NOMO-1 treated with dmso at 0.1 percent for 144 hours (cell line): ENCODE measurements at regions not wholly inside any gene's neighbourhood (a gene's known extent, or its start where the extent isn't known, plus 50 kb on each side); places are given as distances from the start of the nearest gene placed in this dataset.
"Not testable (repeated sequence)": the region's sequence is repeated elsewhere in the genome, so short reads cannot be mapped to it uniquely, and the experiment has no call there.

ENCODE experiments used
- DNase-seq: peaks from one replicate; lab custom pipeline; 2025; ENCODE audit not compliant: unreplicated experiment; lab: John Stamatoyannopoulos, UW

- no peak for DNase-seq
These were observed 412.7 kb upstream of the MIR17HG start for GRCh38 chr13:90934741-90935140.

- no peak for DNase-seq
These were observed 408.6 kb upstream of the MIR17HG start for GRCh38 chr13:90938848-90939247.

GRCh38 chr13:90943946-90944345, 403.5 kb upstream of the MIR17HG start:
- no peak for DNase-seq

GRCh38 chr13:90945146-90945545, 402.3 kb upstream of the MIR17HG start:
- not testable (repeated sequence) for DNase-seq

- DNase-seq: not testable (repeated sequence)
These were observed 401.4 kb upstream of the MIR17HG start for GRCh38 chr13:90946125-90946524.

- DNase-seq: no peak
These were observed 399.5 kb upstream of the MIR17HG start for GRCh38 chr13:90947976-90948375.

- DNase-seq: no peak
These were observed 397.3 kb upstream of the MIR17HG start for GRCh38 chr13:90950160-90950559.

GRCh38 chr13:90951663-90952062, 395.8 kb upstream of the MIR17HG start:
- DNase-seq: no peak

GRCh38 chr13:90952326-90952725, 395.2 kb upstream of the MIR17HG start:
- no peak for DNase-seq

GRCh38 chr13:90954605-90955195, 392.8 kb upstream of the MIR17HG start:
- DNase-seq: no peak

GRCh38 chr13:90956031-90956430, 391.5 kb upstream of the MIR17HG start:
- DNase-seq: no peak

GRCh38 chr13:90958866-90959265, 388.6 kb upstream of the MIR17HG start:
- no peak for DNase-seq

- DNase-seq: no peak
These were observed 379.2 kb upstream of the MIR17HG start for GRCh38 chr13:90968166-90968904.

- DNase-seq: no peak
These were observed 373.1 kb upstream of the MIR17HG start for GRCh38 chr13:90974249-90974975.

GRCh38 chr13:90979059-90979458, 368.4 kb upstream of the MIR17HG start:
- no peak for DNase-seq

- DNase-seq: no peak
These were observed 362.7 kb upstream of the MIR17HG start for GRCh38 chr13:90984756-90985155.

- DNase-seq: no peak
These were observed 352.5 kb upstream of the MIR17HG start for GRCh38 chr13:90995001-90995400.

- DNase-seq: no peak
These were observed 351.9 kb upstream of the MIR17HG start for GRCh38 chr13:90995614-90996013.

- DNase-seq: no peak
These were observed 349.5 kb upstream of the MIR17HG start for GRCh38 chr13:90997951-90998350.

- DNase-seq: no peak
These were observed 348.1 kb upstream of the MIR17HG start for GRCh38 chr13:90999401-90999800.

GRCh38 chr13:91001371-91001770, 346.1 kb upstream of the MIR17HG start:
- DNase-seq: no peak

- DNase-seq: no peak
These were observed 332.8 kb upstream of the MIR17HG start for GRCh38 chr13:91014696-91015095.
